Epithelial cell of proximal tubule (primary cell): ENCODE measurements at regions not wholly inside any gene's neighbourhood (a gene's known extent, or its start where the extent isn't known, plus 50 kb on each side); places are given as distances from the start of the nearest gene placed in this dataset.

ENCODE experiments used
- DNase-seq: peaks from one replicate; pipeline ENCODE4 v3.0.0-alpha.2; 2011; ENCODE audit warnings: low read depth
- H3K4me3 ChIP-seq: 2 replicates; pipeline ENCODE4 v1.5.1; 2011; ENCODE audit warnings: low read depth, mild to moderate bottlenecking, low read length
- TF ChIP-seq, protein P1 (sequence below): conservative IDR thresholded peaks from 2 replicates; pipeline ENCODE4 v1.5.1; 2012; ENCODE audit warnings: low read depth, mild to moderate bottlenecking, low read length

DNA sequence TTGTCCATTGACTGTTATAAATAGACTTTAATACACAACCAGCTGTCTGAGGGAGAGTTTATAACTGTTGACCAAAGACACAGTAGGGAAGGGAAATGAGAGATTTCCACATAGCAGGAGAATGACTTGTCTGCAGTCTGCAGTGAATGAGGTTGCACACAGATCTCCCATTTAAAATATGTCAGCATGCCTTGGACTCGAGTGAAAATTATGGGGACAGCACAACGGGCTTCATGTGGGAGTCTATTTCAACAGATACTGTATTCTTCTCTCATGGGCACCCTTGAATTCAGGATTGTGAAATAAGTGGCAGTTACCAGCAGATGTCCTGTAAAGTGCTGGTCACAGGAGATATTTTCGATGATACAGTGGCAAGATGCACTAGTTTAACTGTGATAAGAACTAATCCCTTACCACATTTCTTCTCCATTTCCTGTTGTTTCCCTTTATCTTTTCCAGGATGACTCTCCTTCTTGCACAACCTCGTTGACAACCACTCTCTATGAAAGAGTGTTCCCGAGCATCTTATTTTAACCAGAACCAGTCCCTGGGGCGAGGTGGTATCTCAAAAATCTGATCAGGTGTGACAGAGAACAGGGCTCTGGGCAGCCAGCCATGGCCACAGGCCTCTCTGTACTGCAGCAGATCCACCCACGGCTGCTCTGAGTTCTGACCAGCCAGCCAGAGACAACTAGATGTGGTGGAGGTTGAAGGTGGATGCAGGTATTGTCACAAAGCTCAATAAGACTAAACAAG is 51.5 kb upstream of the MAP3K1 start:
- TF ChIP-seq, protein P1, sequence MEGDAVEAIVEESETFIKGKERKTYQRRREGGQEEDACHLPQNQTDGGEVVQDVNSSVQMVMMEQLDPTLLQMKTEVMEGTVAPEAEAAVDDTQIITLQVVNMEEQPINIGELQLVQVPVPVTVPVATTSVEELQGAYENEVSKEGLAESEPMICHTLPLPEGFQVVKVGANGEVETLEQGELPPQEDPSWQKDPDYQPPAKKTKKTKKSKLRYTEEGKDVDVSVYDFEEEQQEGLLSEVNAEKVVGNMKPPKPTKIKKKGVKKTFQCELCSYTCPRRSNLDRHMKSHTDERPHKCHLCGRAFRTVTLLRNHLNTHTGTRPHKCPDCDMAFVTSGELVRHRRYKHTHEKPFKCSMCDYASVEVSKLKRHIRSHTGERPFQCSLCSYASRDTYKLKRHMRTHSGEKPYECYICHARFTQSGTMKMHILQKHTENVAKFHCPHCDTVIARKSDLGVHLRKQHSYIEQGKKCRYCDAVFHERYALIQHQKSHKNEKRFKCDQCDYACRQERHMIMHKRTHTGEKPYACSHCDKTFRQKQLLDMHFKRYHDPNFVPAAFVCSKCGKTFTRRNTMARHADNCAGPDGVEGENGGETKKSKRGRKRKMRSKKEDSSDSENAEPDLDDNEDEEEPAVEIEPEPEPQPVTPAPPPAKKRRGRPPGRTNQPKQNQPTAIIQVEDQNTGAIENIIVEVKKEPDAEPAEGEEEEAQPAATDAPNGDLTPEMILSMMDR: no peak
- no peak for DNase-seq
- no peak overlapping the region for H3K4me3 ChIP-seq

DNA sequence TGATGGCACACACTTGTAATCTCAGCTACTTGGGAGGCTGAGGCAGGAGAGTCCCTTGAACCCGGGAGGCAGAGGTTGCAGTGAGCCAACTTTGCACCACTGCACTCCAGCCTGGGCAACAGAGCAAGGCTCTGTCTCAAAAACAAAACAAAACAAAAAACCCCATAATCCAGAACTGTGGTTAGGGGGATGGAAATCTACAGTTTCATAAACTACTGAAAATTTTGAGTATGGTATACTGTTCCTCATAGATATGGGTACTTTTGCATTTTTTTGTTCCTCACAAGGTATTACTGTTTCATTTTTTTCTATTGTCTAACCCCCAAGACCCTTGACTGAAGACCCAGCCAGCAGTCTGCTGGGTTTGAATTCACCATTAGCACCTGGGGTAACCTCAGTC is 52.2 kb upstream of the MAP3K1 start:
- no peak for DNase-seq
- H3K4me3 ChIP-seq: no peak overlapping the region
- TF ChIP-seq, protein P1: no peak

DNA sequence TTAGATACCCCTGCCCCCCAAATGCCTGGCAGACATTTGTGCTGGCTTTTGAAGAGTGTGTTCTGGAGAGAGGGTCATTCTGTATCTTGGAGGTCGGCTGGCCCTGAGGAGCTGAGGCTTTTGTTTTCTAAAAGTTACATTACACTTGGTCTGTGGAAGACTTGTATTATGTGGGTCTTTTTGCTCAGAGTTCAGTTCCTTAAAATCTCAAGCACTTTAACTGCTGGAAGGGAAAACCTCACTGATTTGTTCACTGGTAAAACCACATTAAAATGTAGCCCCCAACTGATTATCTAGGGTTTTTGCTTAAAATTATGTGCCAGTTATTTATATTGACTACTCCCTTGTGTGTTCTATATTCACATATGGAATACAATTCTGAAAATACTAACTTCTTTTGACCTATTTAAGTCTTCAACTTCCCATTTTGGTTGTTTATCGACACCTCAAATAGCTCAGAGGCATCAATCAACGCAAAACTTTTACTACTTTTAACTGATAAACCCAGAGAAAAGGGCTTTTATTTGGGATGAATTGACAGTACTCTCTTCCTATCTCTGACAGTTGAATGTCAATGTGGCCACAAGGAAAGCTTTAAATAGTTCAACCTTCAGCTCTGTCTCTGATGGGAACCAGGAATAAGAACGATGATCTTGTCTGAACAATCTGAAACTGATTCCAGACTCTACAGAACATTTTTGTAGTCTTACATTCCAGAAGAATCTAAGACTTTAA is 54.0 kb upstream of the MAP3K1 start:
- no peak overlapping the region for H3K4me3 ChIP-seq
- no peak for DNase-seq
- TF ChIP-seq, protein P1: no peak

DNA sequence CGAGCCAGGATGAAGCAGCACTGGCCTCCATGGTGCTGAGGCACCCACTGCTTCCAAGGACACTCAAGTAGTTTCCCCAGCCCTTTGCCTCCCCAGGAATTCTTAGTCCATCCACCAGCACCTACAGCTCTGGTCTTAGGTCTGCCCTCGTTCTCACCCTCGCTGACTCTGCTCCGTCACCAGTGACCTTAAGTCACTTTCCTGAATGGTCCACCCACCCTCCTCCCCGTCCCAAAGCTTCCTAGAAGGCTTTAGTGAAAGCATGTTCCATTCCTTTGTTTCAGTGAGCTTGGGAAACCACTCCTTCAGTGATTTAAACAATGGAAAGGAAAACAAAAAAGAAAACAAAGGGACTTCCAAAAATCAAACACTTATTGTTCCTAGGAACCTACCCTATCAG is 54.6 kb upstream of the MAP3K1 start:
- no peak overlapping the region for H3K4me3 ChIP-seq
- TF ChIP-seq, protein P1: no peak

DNA sequence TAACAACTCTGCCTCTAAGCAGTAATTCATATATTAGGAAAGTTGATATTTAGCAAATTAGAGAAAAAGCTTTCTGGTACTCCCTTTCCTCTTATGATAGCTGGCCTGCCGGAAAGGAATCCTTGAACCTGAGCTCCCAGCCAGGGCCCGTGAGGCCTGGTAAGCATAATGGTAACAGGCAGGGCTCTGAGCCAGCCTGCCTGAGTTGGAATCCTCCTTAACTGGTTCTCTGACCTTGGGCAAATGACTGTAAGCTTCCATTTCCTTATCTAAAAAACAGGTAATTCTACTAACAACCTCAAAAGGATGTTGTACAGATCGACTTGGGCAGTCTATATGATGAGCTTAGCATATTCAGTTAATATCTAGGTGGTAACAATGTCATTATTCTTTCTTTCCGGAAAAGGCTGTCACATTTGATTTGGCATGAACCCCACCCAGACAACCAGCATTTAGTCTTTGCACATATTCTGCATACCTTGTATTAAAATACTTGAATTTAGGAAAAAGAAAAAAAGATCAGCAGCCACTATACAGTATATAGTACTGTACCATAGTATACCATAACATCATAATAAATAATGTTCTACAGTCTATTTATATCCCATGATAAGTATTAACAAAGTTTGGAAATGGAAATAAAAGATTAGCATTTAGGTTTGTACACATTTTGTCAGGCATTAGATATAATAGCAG is 55.7 kb upstream of the MAP3K1 start:
- H3K4me3 ChIP-seq: no peak overlapping the region
- TF ChIP-seq, protein P1: no peak
- no peak for DNase-seq

More for the DNA sequence above, 54.6 kb upstream of the MAP3K1 start:
- no peak for DNase-seq

DNA sequence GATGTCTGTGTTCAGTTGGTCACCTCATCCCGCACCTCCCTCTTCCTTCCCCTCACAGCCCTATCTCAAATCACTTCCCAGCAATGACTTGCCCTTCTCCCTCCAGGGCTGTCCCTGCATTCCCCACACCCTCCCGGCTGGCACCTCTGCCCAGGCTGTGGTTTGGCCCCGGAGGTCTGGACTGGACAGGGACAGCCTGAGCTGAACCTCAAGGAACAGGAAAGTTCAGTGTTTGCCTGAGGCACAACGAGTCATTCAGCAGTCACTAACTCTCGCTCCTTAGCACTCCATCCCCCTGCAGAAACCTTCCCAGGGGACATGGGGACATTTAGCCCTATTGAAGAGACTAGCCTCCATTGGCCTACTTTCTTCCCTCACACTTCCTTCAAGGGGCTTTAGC is 58.3 kb upstream of the MAP3K1 start:
- no peak for DNase-seq
- TF ChIP-seq, protein P1: no peak
- H3K4me3 ChIP-seq: no peak overlapping the region
